ENCODE measurements at regions not wholly inside any gene's neighbourhood (a gene's known extent, or its start where the extent isn't known, plus 50 kb on each side); places are given as distances from the start of the nearest gene placed in this dataset.

- no peak for TF ChIP-seq CTCF (IDR thresholded peaks at IDR 0.05; ENCODE audit: low read depth, low read length, poor library complexity, severe bottlenecking)
- no peak for TF ChIP-seq EZH2phosphoT487 (IDR thresholded peaks at IDR 0.05; ENCODE audit: borderline replicate concordance, low read length)
Measured at GRCh38 chr18:56309104-56309503, 329.3 kb downstream of the TXNL1 start.
